ENCODE measurements at regions not wholly inside any gene's neighbourhood (a gene's known extent, or its start where the extent isn't known, plus 50 kb on each side); places are given as distances from the start of the nearest gene placed in this dataset.

- H3K27me3 ChIP-seq (replicated peaks), result no peaks in the 10 kb centered on the region
- no peak for DNase-seq
- in situ Hi-C loops (cut with HindIII; ENCODE audit: low pct_ligation_motif_present, low sequenced_read_pairs), result no loop called here
- no peak for TF ChIP-seq CTCF (IDR thresholded peaks at IDR 0.05; ENCODE audit: low read depth, low read length, missing control alignments)
- H3K36me3 ChIP-seq (replicated peaks), result no peaks in the 10 kb centered on the region
- H3K27ac ChIP-seq, result no peak overlapping the region
- no peak overlapping the region for H3K4me3 ChIP-seq (ENCODE audit: low read depth, low read length)
Measured at GRCh38 chr13:103451656-103452055, 385.4 kb upstream of the SLC10A2 start.

DNA sequence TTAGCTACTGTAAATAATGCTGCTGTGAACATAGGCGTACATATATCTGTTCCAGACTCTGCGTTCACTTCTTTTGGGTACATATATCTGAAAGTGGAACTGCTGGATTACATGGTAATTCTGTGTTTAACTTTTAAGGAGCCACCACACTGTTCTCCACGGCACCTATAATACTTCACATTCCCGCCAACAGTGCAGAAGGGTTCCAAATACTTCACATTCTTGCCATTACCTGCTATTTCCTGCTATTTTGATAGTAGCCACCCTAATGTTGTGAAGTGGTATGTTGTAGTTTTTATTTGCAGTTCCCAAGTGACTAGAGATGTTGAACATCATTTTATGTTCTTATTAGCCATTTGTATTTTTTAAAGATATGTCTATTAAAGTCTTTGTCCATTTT lies 377.4 kb upstream of the SLC10A2 start:
- no peak for DNase-seq
- H3K27me3 ChIP-seq (replicated peaks), result no peaks in the 10 kb centered on the region
- in situ Hi-C loops (cut with HindIII; ENCODE audit: low pct_ligation_motif_present, low sequenced_read_pairs), result no loop called here
- no peaks in the 10 kb centered on the region for H3K36me3 ChIP-seq (replicated peaks)
- H3K27ac ChIP-seq, result no peak overlapping the region
- no peak for TF ChIP-seq CTCF (IDR thresholded peaks at IDR 0.05; ENCODE audit: low read depth, low read length, missing control alignments)
- H3K4me3 ChIP-seq (ENCODE audit: low read depth, low read length), result no peak overlapping the region

- no peak overlapping the region for H3K4me3 ChIP-seq (ENCODE audit: low read depth, low read length)
- TF ChIP-seq CTCF (IDR thresholded peaks at IDR 0.05; ENCODE audit: low read depth, low read length, missing control alignments), result no peak
- no peak for DNase-seq
- in situ Hi-C loops (cut with HindIII; ENCODE audit: low pct_ligation_motif_present, low sequenced_read_pairs), result no loop called here
- H3K27ac ChIP-seq, result no peak overlapping the region
- no peaks in the 10 kb centered on the region for H3K36me3 ChIP-seq (replicated peaks)
- H3K27me3 ChIP-seq (replicated peaks), result no peaks in the 10 kb centered on the region
Measured at GRCh38 chr13:103437651-103438050, 371.4 kb upstream of the SLC10A2 start.

- H3K4me3 ChIP-seq (ENCODE audit: low read depth, low read length), result no peak overlapping the region
- no peak for TF ChIP-seq CTCF (IDR thresholded peaks at IDR 0.05; ENCODE audit: low read depth, low read length, missing control alignments)
- no peaks in the 10 kb centered on the region for H3K36me3 ChIP-seq (replicated peaks)
- DNase-seq, result no peak
- in situ Hi-C loops (cut with HindIII; ENCODE audit: low pct_ligation_motif_present, low sequenced_read_pairs), result no loop called here
- H3K27me3 ChIP-seq (replicated peaks), result no peaks in the 10 kb centered on the region
- H3K27ac ChIP-seq, result no peak overlapping the region
Measured at GRCh38 chr13:103436057-103436654, 369.9 kb upstream of the SLC10A2 start.

DNA sequence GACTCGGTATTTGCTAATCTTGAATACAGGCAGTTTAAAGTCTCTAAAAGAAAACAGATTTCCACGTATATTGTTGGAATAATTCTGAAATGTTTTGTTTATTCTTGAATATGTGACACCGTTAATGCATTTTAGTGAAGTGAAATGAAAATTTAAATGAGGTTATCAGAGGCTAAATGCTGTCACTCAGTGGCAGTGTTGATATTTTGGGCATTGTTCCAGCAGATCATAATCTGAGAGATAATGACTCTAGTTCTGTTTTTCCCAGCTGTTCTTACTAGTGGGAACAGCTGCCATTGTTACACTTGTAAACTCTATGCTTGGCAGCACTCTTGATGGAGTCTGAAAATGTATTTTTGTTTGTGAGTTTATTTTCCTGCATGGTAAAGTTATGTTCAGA lies 365.6 kb upstream of the SLC10A2 start:
- Histone ChIP-seq H3K4me3 (ENCODE audit: low read depth, low read length) (no peak overlapping the region), H3K27me3 (replicated peaks) (no peaks in the 10 kb centered on the region), H3K36me3 (replicated peaks) (no peaks in the 10 kb centered on the region), H3K27ac (no peak overlapping the region)
- no peak for TF ChIP-seq CTCF (IDR thresholded peaks at IDR 0.05; ENCODE audit: low read depth, low read length, missing control alignments)
- no peak for DNase-seq
- in situ Hi-C loops (cut with HindIII; ENCODE audit: low pct_ligation_motif_present, low sequenced_read_pairs), result no loop called here

DNA sequence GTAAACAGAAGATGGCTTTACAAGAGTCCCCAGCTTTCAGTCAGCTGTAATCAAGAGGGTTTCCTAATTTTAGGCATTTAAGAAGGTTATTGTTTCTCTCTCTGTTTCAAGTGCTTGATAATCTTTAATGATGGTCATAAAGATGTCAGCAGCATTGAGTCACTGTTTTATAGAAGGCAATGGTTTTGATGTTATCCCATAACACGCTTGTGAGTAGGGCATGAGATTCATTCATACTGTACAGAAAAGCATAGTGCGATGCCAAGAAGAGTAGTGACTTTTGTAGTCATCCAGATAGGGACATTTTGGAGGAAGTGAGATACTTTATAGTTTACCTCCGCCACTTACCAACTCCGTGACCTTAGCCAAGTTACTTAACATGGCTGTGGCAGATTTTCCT lies 364.2 kb upstream of the SLC10A2 start:
- H3K27me3 ChIP-seq (replicated peaks), result no peaks in the 10 kb centered on the region
- no peak overlapping the region for H3K4me3 ChIP-seq (ENCODE audit: low read depth, low read length)
- no peak overlapping the region for H3K27ac ChIP-seq
- TF ChIP-seq CTCF (IDR thresholded peaks at IDR 0.05; ENCODE audit: low read depth, low read length, missing control alignments), result no peak
- H3K36me3 ChIP-seq (replicated peaks), result no peaks in the 10 kb centered on the region
- DNase-seq, result no peak
- in situ Hi-C loops (cut with HindIII; ENCODE audit: low pct_ligation_motif_present, low sequenced_read_pairs), result no loop called here

Measured in brain microvascular endothelial cell (primary cell).